Right lobe of liver (tissue), 6 donors: ENCODE measurements at regions not wholly inside any gene's neighbourhood (a gene's known extent, or its start where the extent isn't known, plus 50 kb on each side); places are given as distances from the start of the nearest gene placed in this dataset.

Experiments used
- ATAC-seq, 4 donors: fragments of 200-7000 bp; cut with Tn5 transposase; one replicate each; pipeline ENCODE4 v1.9.1; 2020; ENCODE audit warnings: mild to moderate bottlenecking in 4 of 4, moderate library complexity in 4 of 4
- DNase-seq, 3 donors: peaks; one replicate each; pipeline ENCODE4 v3.0.0-alpha.2; 2020
- H3K27ac ChIP-seq, 3 donors: fragments of 200-600 bp; one replicate each; pipeline ENCODE4 v1.8.0; 2022
- H3K27me3 ChIP-seq, 2 donors: fragments of 200-600 bp; one replicate each; pipeline ENCODE4 v1.8.0; 2022
- H3K36me3 ChIP-seq, 4 donors: fragments of 200-600 bp; sonication (generic) in 1 of 4; one replicate each; pipeline versions ENCODE4 v1.5.1 to v1.8.0; 2017 to 2022; ENCODE audit warnings: control low read depth in 1 of 4
- H3K4me1 ChIP-seq, 4 donors: fragments of 200-600 bp; sonication (generic) in 1 of 4; one replicate each; pipeline versions ENCODE4 v1.5.1 to v1.8.0; 2017 to 2022; ENCODE audit warnings: control low read depth in 1 of 4
- H3K4me3 ChIP-seq, 3 donors: fragments of 200-600 bp; one replicate each; pipeline ENCODE4 v1.8.0; 2022
- H3K9me3 ChIP-seq, 4 donors: fragments of 200-600 bp; sonication (generic) in 1 of 4; one replicate each; pipeline versions ENCODE4 v1.5.1 to v1.8.0; 2017 to 2022; ENCODE audit warnings: control low read depth in 1 of 4
- CTCF ChIP-seq, 4 donors: fragments of 200-600 bp in 3 of 4; fragments of 450-650 bp in 1 of 4; IDR thresholded peaks; one replicate each; pipeline versions ENCODE4 v1.5.1 to v1.8.0; 2016 to 2022; ENCODE audit warnings: antibody characterized with exemption in 4 of 4, mild to moderate bottlenecking in 2 of 4
- POLR2A ChIP-seq: fragments of 450-650 bp; IDR thresholded peaks from one replicate; pipeline ENCODE4 v1.6.1; 2017; ENCODE audit warnings: antibody characterized with exemption, mild to moderate bottlenecking
- WGBS: methylation state at CpG from one replicate; pipeline ENCODE4 v1.1.6; 2018; ENCODE audit warnings: low coverage, low lambda C conversion rate; ENCODE audit not compliant: insufficient coverage; ENCODE audit errors: missing lambda C conversion rate; 5-methylcytosine and 5-hydroxymethylcytosine counted together
- intact Hi-C, 2 donors: fragments of 100-400 bp; cut with DNase I; formaldehyde crosslinking; loops; one replicate each; pipeline versions ENCODE4 v1.11.2 to v1.14.1; 2022
- donor health status: DM: no; HTN: yes; CAD: no.
- donor health status: DM: no; HTN: no; CAD: no.
- donor health status: DM: no; HTN: no; CAD: no.
- donor health status: DM: no; HTN: yes; CAD: no.
- donor health status: DM: no; HTN: yes; CAD: no.

GRCh38 chr15:69511716-69512340 is 59.2 kb downstream of the RPLP1 start:
- Histone ChIP-seq H3K27ac (no peak overlapping the region), H3K27me3 (no peaks in the 10 kb centered on the region), H3K4me1 (no peaks in the 10 kb centered on the region), H3K36me3 (no peaks in the 10 kb centered on the region), H3K4me3 (no peak overlapping the region), H3K9me3 (no peaks in the 10 kb centered on the region)
- TF ChIP-seq POLR2A = no peak
- TF ChIP-seq CTCF (IDR thresholded peaks at IDR 0.05) = no peak
- ATAC-seq (no peak), DNase-seq (no peak)
- intact Hi-C loops = no loop called here
- 90% methylated on average over 2 of the region's 3 CpGs for WGBS

- 77% methylated on average over 3 of the region's 5 CpGs for WGBS
- H3K9me3 ChIP-seq = no peaks in the 10 kb centered on the region
- no peaks in the 10 kb centered on the region for H3K4me1 ChIP-seq
- intact Hi-C loops = no loop called here
- DNase-seq (no peak), ATAC-seq (no peak)
- no peaks in the 10 kb centered on the region for H3K27me3 ChIP-seq
- no peak overlapping the region for H3K27ac ChIP-seq
- no peaks in the 10 kb centered on the region for H3K36me3 ChIP-seq
- TF ChIP-seq POLR2A = no peak
- TF ChIP-seq CTCF (IDR thresholded peaks at IDR 0.05) = no peak
- no peak overlapping the region for H3K4me3 ChIP-seq
These were observed 60.9 kb downstream of the RPLP1 start for GRCh38 chr15:69513450-69513960.

DNA sequence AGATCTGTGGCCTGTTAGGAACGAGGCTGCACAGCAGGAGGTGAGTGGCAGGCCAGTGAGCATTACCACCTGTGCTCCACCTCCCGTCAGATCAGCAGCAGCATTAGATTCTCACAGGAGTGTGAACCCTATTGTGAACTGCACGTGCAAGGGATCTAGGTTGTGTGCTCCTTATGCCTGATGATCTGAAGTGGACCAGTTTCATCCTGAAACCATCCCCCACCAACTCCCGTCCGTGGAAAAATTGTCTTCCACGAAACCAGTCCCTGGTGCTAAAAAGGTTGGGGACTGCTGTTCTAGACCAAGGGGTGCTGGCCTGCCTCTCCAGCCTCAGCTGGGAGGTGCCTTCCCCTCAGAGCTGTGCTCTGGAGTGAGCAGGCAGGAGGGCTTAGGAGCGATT is 61.4 kb downstream of the RPLP1 start:
- intact Hi-C loops = no loop called here
- H3K4me3 ChIP-seq = no peak overlapping the region
- ATAC-seq = no peak
- no peaks in the 10 kb centered on the region for H3K36me3 ChIP-seq
- H3K27me3 ChIP-seq = no peaks in the 10 kb centered on the region
- no peaks in the 10 kb centered on the region for H3K4me1 ChIP-seq
- WGBS = 86% methylated on average over 4 of the region's 7 CpGs
- TF ChIP-seq POLR2A (no peak), CTCF (IDR thresholded peaks at IDR 0.05) (no peak)
- no peak for DNase-seq
- H3K9me3 ChIP-seq = no peaks in the 10 kb centered on the region
- no peak overlapping the region for H3K27ac ChIP-seq

DNA sequence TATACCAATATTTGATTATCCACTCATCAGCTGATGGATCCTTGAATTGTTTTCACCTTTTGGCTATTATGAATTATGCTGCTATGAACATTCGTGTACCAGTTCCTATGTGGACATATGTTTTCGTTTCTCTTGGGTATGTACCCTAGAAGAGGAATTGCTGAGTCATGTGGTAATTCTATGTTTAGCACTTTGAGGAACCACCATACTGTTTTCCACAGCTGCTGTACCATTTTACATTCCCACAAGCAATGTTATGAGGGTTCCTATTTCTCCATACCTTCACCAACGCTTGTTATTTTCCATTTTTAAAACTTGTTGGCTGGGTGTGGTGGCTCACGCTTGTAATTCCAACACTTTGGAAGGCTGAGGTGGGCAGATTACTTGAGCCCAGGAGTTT is 62.9 kb downstream of the RPLP1 start:
- no peaks in the 10 kb centered on the region for H3K4me1 ChIP-seq
- TF ChIP-seq CTCF (IDR thresholded peaks at IDR 0.05) = no peak
- no peak for TF ChIP-seq POLR2A
- H3K4me3 ChIP-seq = no peak overlapping the region
- no peaks in the 10 kb centered on the region for H3K27me3 ChIP-seq
- no peak overlapping the region for H3K27ac ChIP-seq
- no peak for ATAC-seq
- DNase-seq = no peak
- intact Hi-C loops = no loop called here
- H3K9me3 ChIP-seq = no peaks in the 10 kb centered on the region
- no peaks in the 10 kb centered on the region for H3K36me3 ChIP-seq
- 73% methylated on average over 4 of the region's 4 CpGs for WGBS
